ENCODE measurements at regions not wholly inside any gene's neighbourhood (a gene's known extent, or its start where the extent isn't known, plus 50 kb on each side); places are given as distances from the start of the nearest gene placed in this dataset.

- DNase-seq (ENCODE audit: low spot score), result no peak
These were observed 337.0 kb upstream of the SMC2 start for GRCh38 chr9:103757062-103757461.

GRCh38 chr9:103761466-103761865, 332.6 kb upstream of the SMC2 start:
- no peak for DNase-seq (ENCODE audit: low spot score)

DNA sequence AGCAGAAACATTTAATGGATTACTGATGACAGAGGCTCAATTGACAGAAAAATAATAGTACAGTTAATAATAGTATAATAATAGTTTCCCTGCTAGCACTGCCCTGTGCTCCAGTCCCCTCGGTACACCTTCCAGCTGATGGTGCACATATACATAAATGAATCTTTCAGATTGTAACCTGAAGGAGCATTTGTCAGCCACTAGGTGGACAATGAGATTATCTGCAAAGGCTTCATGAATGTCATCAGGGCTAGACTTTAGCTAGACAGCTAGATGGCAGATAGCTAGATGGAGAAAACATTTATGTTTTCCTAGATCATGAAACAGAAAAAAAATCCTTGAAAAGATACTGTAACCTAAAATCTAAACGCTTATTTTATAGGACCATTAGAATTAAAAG, 304.4 kb upstream of the SMC2 start:
- no peak for DNase-seq (ENCODE audit: low spot score)

DNA sequence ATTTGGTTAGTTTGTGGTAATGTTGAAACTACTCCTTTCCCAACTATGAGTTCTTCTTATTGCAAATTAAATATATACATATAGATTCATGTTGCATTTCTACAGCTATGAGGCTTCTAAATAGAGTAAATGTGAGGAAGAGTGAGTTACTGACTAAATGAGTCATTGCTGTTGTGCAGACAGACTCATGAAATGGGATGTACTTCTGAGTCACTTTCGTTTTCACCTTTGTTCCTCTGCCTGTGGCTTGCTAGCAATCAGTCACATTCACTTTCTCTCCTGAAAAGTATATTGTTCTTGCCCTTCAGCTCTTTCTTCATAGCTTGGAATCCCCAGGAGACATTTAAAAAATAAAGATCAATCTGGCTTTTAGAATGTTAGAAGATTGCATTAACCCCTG, 295.5 kb upstream of the SMC2 start:
- DNase-seq (ENCODE audit: low spot score), result no peak

DNA sequence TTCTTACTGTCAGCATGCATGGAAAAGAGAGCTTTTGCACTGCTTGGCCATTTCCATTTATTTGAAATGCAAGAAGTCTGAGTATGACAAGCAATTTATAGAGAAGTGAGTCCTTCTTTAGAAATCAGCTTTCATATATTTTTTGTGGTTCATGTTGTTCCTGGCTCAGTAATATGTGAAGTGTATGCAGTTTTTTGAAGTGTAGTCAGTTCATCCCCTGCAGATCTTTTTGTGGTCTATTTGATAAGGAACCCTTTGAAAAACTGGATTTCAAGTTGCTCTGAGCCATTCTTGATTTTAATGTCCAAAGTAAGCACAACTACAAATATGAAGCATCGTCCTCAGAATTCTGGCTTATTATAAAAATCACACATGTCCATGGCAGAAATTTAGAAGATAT, 294.1 kb upstream of the SMC2 start:
- no peak for DNase-seq (ENCODE audit: low spot score)

DNA sequence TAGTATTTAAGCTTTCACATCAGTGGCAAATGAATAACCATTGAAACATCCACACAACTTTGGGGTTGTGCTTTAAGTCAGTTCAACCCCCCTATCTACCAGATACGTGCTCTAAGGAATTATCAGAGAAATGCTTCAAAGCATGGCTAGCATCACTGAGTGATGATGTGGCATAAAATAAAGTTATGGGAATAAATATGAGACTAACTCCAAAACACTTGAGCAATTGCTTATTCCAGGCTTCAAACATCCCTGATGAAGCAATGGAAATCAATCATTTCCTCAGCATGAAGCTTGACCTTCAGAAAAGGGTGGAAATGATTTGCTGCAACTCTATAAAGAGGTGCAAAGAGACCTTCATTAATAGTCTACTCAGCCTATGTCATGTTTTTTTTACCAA, 292.0 kb upstream of the SMC2 start:
- no peak for DNase-seq (ENCODE audit: low spot score)

GRCh38 chr9:103803245-103803644, 290.9 kb upstream of the SMC2 start:
- no peak for DNase-seq (ENCODE audit: low spot score)

DNA sequence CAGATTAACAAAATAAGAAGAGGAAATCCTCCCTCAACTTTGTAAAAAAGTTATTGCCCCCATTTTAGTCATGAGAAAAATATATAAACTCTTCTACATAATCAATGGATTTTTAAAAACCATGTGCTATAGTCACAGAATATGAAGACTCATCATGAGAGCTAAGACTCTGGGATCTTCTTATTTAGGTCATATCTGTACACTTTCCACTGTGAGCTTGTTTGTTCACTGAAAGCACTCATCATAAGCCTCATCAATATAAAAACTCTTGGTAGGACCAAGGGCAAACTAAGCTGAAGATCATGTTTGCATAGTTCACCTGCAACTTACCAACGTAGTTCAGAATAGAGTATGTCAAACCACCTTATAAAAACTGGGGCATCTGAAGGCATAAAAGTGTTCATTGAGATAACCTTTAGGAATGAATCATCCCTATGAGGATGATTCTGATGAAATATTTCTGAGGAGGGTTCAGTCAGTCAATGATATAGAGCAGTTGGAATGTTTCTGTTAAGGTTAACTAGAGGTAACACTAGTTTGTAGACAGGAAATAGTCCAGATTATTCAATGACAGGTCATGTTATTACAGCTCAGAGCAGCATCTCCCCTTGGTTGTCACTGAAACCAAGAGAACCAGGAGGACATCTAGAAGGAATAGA, 289.9 kb upstream of the SMC2 start:
- DNase-seq (ENCODE audit: low spot score), result no peak

DNA sequence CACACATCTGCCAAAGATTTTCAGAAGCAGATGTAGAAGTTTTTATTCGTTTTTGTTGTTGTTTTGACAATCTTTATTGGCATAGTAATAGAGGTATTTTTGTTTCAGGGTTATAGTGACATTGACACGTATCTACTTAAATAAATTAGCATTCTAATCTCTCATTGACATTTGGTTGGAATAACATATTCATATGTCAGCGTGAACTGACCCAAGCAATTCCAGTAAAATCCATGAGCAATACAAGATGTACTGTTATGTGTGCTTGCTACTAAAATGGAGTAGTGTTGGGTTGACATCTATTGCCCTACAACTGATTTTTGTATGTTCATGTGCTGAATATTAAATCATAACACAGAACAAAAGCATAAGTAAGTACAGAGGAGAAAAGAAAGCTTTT, 284.4 kb upstream of the SMC2 start:
- DNase-seq (ENCODE audit: low spot score), result no peak

DNA sequence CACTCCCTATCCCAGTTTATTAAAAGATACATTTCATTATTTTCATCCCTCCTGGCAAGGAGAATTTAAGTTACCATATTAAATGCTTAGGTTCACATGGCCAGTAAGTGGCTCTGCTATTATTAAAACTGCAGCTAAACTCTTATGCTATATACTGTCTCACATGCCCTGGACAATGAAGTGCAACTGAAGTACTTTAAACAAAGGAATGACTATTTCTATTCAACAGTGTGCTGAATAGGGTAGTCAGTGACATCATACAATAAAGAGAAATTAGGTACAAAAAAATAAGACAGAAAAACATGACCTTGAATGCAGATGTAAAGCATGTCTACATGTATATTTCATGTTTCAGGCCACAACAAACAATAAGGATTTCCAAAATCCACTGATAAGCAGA, 282.6 kb upstream of the SMC2 start:
- DNase-seq (ENCODE audit: low spot score), result no peak

GRCh38 chr9:103816146-103816545, 278.0 kb upstream of the SMC2 start:
- no peak for DNase-seq (ENCODE audit: low spot score)

- no peak for DNase-seq (ENCODE audit: low spot score)
These were observed 274.2 kb upstream of the SMC2 start for GRCh38 chr9:103819936-103820335.

GRCh38 chr9:103821115-103821514, 273.0 kb upstream of the SMC2 start:
- DNase-seq (ENCODE audit: low spot score), result no peak

- DNase-seq (ENCODE audit: low spot score), result no peak
These were observed 256.2 kb upstream of the SMC2 start for GRCh38 chr9:103837940-103838339.

- no peak for DNase-seq (ENCODE audit: low spot score)
These were observed 254.9 kb upstream of the SMC2 start for GRCh38 chr9:103839197-103839596.

DNA sequence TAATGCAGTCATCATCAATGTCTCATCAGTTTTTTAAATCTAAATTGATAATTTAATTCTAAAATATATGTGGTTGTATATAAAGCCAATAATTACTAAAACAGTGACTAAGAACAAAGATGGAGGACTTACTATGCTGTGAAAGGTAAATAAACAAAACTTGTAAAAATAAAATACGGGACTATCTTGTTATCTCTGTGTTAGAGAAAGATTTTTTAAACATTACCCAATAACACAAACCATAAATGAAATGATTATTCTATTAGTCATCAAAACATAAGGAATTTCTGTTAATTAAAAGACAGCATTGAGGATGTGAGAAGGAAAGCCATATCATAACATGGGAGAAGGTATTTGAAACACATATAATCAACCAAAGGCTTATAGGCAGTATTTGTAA, 226.2 kb upstream of the SMC2 start:
- no peak for DNase-seq (ENCODE audit: low spot score)

GRCh38 chr9:103872811-103873210, 221.3 kb upstream of the SMC2 start:
- no peak for DNase-seq (ENCODE audit: low spot score)

DNA sequence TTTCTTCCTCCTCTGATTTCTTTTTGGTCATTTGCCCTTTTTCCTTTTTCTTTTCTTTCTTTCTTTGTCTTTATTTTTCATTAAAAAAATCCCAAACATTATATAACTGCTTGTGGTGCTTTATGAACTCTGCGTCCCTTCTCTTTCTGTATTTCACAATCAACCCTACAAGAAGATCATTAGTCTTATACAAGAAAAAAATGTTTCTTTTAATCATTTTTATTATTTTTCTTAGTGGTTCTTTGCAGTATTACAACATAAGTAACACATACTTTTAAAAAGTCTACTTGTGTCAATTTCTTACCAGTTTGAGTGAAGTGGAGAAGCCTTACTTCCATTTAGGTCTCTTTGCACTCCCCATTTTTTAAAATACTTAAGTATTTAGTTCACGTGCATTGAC, 212.7 kb upstream of the SMC2 start:
- DNase-seq (ENCODE audit: low spot score), result no peak

- no peak for DNase-seq (ENCODE audit: low spot score)
These were observed 204.1 kb upstream of the SMC2 start for GRCh38 chr9:103889989-103890388.

GRCh38 chr9:103894184-103894583, 199.9 kb upstream of the SMC2 start:
- DNase-seq (ENCODE audit: low spot score), result no peak

GRCh38 chr9:103898550-103898949, 195.6 kb upstream of the SMC2 start:
- DNase-seq (ENCODE audit: low spot score), result no peak

- DNase-seq (ENCODE audit: low spot score), result no peak
These were observed 194.2 kb upstream of the SMC2 start for GRCh38 chr9:103899866-103900265.

DNA sequence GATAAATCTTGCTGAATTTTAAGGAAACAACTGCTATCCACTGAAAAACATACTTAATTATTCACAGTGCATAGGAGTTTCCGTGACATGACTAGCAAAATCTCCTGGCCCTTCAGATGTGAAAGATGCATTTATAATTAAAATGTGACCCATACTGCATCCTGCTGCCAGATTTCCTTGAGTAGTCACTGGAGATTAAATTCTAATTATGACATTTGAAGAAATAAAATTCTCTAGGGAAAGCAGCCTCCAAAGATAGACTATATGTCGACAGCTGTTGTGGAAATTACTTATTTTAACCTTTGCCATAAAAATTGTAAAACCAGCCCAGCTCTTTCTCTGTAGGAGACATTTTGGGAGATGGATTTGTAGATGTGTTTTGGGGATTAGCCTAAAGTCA, 193.6 kb upstream of the SMC2 start:
- DNase-seq (ENCODE audit: low spot score), result no peak

- no peak for DNase-seq (ENCODE audit: low spot score)
These were observed 191.8 kb upstream of the SMC2 start for GRCh38 chr9:103902263-103902662.

GRCh38 chr9:103904242-103904641, 189.9 kb upstream of the SMC2 start:
- DNase-seq (ENCODE audit: low spot score), result no peak
